HL-60 (cell line): ENCODE measurements at regions not wholly inside any gene's neighbourhood (a gene's known extent, or its start where the extent isn't known, plus 50 kb on each side); places are given as distances from the start of the nearest gene placed in this dataset.

Experiments used
- CTCF ChIP-seq: IDR thresholded peaks from one replicate; pipeline ENCODE4 v1.5.1; 2011; ENCODE audit warnings: low read length, control low read depth, inconsistent platforms; ENCODE audit not compliant: insufficient read depth
- POLR2AphosphoS5 ChIP-seq: IDR thresholded peaks from 2 replicates; pipeline ENCODE4 v1.6.1; 2012; ENCODE audit warnings: low read depth

- TF ChIP-seq CTCF (no peak), POLR2AphosphoS5 (no peak)
Measured at GRCh38 chr5:123817267-123817666, 305.3 kb downstream of the CSNK1G3 start.
